Spleen (tissue), 11 donors: ENCODE measurements at regions not wholly inside any gene's neighbourhood (a gene's known extent, or its start where the extent isn't known, plus 50 kb on each side); places are given as distances from the start of the nearest gene placed in this dataset.

Source experiments
- DNase-seq: peaks from one replicate; pipeline ENCODE4 v3.0.0-alpha.2; 2020
- H3K27ac ChIP-seq, 8 donors: fragments of 200-600 bp; sonication (generic) in 7 of 8; 1 replicate in 4 of 8; 2 replicates in 4 of 8; pipeline versions ENCODE4 v1.5.0 to v1.8.0; 2016 to 2021; ENCODE audit warnings: inconsistent platforms in 4 of 8, mild to moderate bottlenecking in 4 of 8, moderate library complexity in 1 of 8
- H3K27me3 ChIP-seq, 7 donors: fragments of 200-600 bp; sonication (generic) in 6 of 7; replicated peaks in 1 of 7; 1 replicate in 4 of 7; 2 replicates in 3 of 7; pipeline versions ENCODE4 v1.5.0 to v1.8.0; 2016 to 2021; ENCODE audit warnings: inconsistent platforms in 3 of 7, mild to moderate bottlenecking in 1 of 7
- H3K36me3 ChIP-seq, 6 donors: fragments of 200-600 bp; sonication (generic) in 5 of 6; 1 replicate in 4 of 6; 2 replicates in 2 of 6; pipeline versions ENCODE4 v1.5.0 to v1.8.0; 2016 to 2021; ENCODE audit warnings: inconsistent platforms in 2 of 6
- H3K4me1 ChIP-seq, 6 donors: fragments of 200-600 bp; sonication (generic) in 5 of 6; 1 replicate in 3 of 6; 2 replicates in 3 of 6; pipeline versions ENCODE4 v1.5.0 to v1.8.0; 2016 to 2021; ENCODE audit warnings: inconsistent platforms in 3 of 6
- H3K4me3 ChIP-seq, 8 donors: fragments of 200-600 bp; sonication (generic) in 7 of 8; 1 replicate in 4 of 8; 2 replicates in 4 of 8; pipeline versions ENCODE4 v1.5.0 to v1.8.0; 2016 to 2021; ENCODE audit warnings: inconsistent platforms in 4 of 8, mild to moderate bottlenecking in 4 of 8, moderate library complexity in 2 of 8
- H3K9me3 ChIP-seq, 8 donors: fragments of 200-600 bp; sonication (generic) in 7 of 8; 1 replicate in 4 of 8; 2 replicates in 4 of 8; pipeline versions ENCODE4 v1.5.0 to v1.8.0; 2016 to 2021; ENCODE audit warnings: inconsistent platforms in 4 of 8
- CTCF ChIP-seq, 11 experiments: fragments of 200-600 bp in 7 of 11; fragments of 450-650 bp in 4 of 11; sonication (generic) in 4 of 11; IDR thresholded peaks in 8 of 11; conservative IDR thresholded peaks in 3 of 11; 1 replicate in 7 of 11; 2 replicates in 4 of 11; pipeline versions ENCODE4 v1.4.0 to v1.8.0; 2016 to 2021; ENCODE audit warnings: antibody characterized with exemption in 11 of 11, inconsistent platforms in 4 of 11, mild to moderate bottlenecking in 1 of 11
- POLR2A ChIP-seq, 3 donors: fragments of 450-650 bp; IDR thresholded peaks; one replicate each; pipeline ENCODE4 v1.5.1; 2017; ENCODE audit warnings: antibody characterized with exemption in 3 of 3, mild to moderate bottlenecking in 1 of 3
- POLR2AphosphoS5 ChIP-seq, 3 donors: sonication (generic); formaldehyde crosslinking; IDR thresholded peaks; one replicate each; pipeline ENCODE4 v1.5.1; 2017; ENCODE audit warnings: antibody characterized with exemption in 3 of 3
- WGBS, 5 donors: extraction: QIAGEN DNeasy Blood & Tissue Kit in 3 of 5; methylation state at CpG; one replicate each; pipeline versions ENCODE4 v1.1.5 to v1.1.7; 2013 to 2018; 5-methylcytosine and 5-hydroxymethylcytosine counted together
- intact Hi-C: fragments of 100-400 bp; cut with DNase I; formaldehyde crosslinking; loops from one replicate; pipeline ENCODE4 v1.15.0; 2023; ENCODE audit warnings: low total_unique reads
- donor health status: healthy with polysubstance abuse.
- donor health status: DM: no; HTN: no; CAD: no; lungs with moderate emphysema.
- donor health status: DM: no; HTN: no; CAD: no.
- donor health status: Bipolar disorder and iron deficiency.
- donor health status: healthy.
- donor health status: DM: no; HTN: no; CAD: no.
- donor health status: DM: yes; HTN: yes; CAD: no.

DNA sequence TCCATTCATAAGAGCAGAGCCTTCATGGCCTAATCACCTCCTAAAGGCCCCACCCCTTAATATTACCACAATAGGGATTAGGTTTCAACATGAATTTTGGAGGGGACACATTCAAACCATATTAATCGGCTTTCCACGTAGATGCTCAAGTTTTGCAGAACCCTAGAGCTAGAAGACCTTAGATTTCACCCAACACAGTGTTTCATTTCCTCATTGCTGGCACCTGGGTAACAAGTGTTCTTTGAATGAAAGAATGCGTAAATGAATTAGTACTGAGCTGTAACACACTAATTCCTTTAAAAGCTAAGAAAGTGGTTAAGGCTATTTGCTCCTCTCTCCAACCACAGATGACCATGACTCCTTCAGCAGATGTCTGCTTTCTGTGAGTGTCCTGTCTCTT, 252.5 kb downstream of the SMAD2 start:
- H3K4me3 ChIP-seq = no peak overlapping the region
- H3K36me3 ChIP-seq = no peaks in the 10 kb centered on the region
- intact Hi-C loops = no loop called here
- peak overlapping the region in 2 of 8 donors; percentile 23 to 57 for H3K27ac ChIP-seq
- peaks cover 0 to 5% (median 0%) of the 10 kb centered on the region in 7 donors for H3K27me3 ChIP-seq
- H3K4me1 ChIP-seq = peaks cover 0 to 10% (median 0%) of the 10 kb centered on the region in 6 donors
- H3K9me3 ChIP-seq = no peaks in the 10 kb centered on the region
- 61 to 82% (median 69%) methylated on average over 3 of the region's 3 CpGs for WGBS, 5 donors
- TF ChIP-seq CTCF (IDR thresholded peaks at IDR 0.05 in 8 of 11, conservative IDR thresholded peaks at IDR 0.05 in 3 of 11) = no peak
- DNase-seq = no peak

GRCh38 chr18:47669815-47670214, 260.6 kb downstream of the SMAD2 start:
- no peak for DNase-seq
- no peak for TF ChIP-seq POLR2AphosphoS5 (IDR thresholded peaks at IDR 0.05)
- no peak for TF ChIP-seq POLR2A (IDR thresholded peaks at IDR 0.05)
- TF ChIP-seq CTCF (IDR thresholded peaks at IDR 0.05 in 8 of 11, conservative IDR thresholded peaks at IDR 0.05 in 3 of 11) = no peak
- Histone ChIP-seq H3K4me3 (no peak overlapping the region), H3K36me3 (no peaks in the 10 kb centered on the region), H3K27me3 (peaks cover 0 to 33% (median 0%) of the 10 kb centered on the region in 7 donors), H3K27ac (no peak overlapping the region), H3K9me3 (peaks cover 0 to 4% (median 0%) of the 10 kb centered on the region in 8 donors), H3K4me1 (no peaks in the 10 kb centered on the region)
- intact Hi-C loops = no loop called here
- WGBS, 5 donors = 75 to 86% (median 85%) methylated on average over 3 of the region's 3 CpGs

GRCh38 chr18:47658498-47658897, 272.0 kb downstream of the SMAD2 start:
- no peak for TF ChIP-seq POLR2A (IDR thresholded peaks at IDR 0.05)
- no peak for TF ChIP-seq CTCF (IDR thresholded peaks at IDR 0.05 in 8 of 11, conservative IDR thresholded peaks at IDR 0.05 in 3 of 11)
- Histone ChIP-seq H3K9me3 (peaks cover 0 to 11% (median 3%) of the 10 kb centered on the region in 8 donors), H3K4me3 (no peak overlapping the region), H3K27me3 (peaks cover 0 to 13% (median 0%) of the 10 kb centered on the region in 7 donors), H3K27ac (no peak overlapping the region), H3K36me3 (no peaks in the 10 kb centered on the region), H3K4me1 (no peaks in the 10 kb centered on the region)
- 70 to 91% (median 79%) methylated on average over 2 of the region's 2 CpGs for WGBS, 5 donors
- intact Hi-C loops = no loop called here
- DNase-seq = no peak

- no peak for DNase-seq
- Histone ChIP-seq H3K27me3 (peaks cover 0 to 24% (median 0%) of the 10 kb centered on the region in 7 donors), H3K4me1 (no peaks in the 10 kb centered on the region), H3K27ac (no peak overlapping the region), H3K9me3 (peaks cover 0 to 9% (median 2%) of the 10 kb centered on the region in 8 donors), H3K36me3 (no peaks in the 10 kb centered on the region), H3K4me3 (no peak overlapping the region)
- intact Hi-C loops = no loop called here
- TF ChIP-seq CTCF (IDR thresholded peaks at IDR 0.05 in 8 of 11, conservative IDR thresholded peaks at IDR 0.05 in 3 of 11) (no peak), POLR2AphosphoS5 (IDR thresholded peaks at IDR 0.05) (no peak), POLR2A (IDR thresholded peaks at IDR 0.05) (no peak)
Measured at GRCh38 chr18:47654988-47655387, 275.5 kb downstream of the SMAD2 start.
